ENCODE measurements at regions not wholly inside any gene's neighbourhood (a gene's known extent, or its start where the extent isn't known, plus 50 kb on each side); places are given as distances from the start of the nearest gene placed in this dataset.

DNA sequence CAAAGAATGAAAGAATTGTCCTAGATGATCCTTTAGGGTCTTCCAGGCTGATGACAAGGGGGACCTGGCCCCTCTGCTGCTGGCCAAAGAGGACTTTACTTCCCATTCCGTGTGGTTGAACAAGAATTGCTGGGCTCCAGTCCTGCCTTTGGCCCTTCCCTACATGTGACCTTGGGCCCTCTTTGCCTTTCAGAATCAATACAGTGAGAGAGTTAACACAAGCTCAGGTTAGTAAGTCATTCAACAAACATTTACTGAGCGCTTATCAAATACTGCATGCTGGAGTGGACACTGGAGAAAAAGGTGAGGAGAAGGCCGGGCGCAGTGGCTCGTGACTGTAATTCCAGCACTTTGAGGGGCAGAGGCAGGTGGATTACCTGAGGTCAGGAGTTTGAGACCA lies 113.1 kb downstream of the C9orf50 start:
- TF ChIP-seq, protein P1, sequence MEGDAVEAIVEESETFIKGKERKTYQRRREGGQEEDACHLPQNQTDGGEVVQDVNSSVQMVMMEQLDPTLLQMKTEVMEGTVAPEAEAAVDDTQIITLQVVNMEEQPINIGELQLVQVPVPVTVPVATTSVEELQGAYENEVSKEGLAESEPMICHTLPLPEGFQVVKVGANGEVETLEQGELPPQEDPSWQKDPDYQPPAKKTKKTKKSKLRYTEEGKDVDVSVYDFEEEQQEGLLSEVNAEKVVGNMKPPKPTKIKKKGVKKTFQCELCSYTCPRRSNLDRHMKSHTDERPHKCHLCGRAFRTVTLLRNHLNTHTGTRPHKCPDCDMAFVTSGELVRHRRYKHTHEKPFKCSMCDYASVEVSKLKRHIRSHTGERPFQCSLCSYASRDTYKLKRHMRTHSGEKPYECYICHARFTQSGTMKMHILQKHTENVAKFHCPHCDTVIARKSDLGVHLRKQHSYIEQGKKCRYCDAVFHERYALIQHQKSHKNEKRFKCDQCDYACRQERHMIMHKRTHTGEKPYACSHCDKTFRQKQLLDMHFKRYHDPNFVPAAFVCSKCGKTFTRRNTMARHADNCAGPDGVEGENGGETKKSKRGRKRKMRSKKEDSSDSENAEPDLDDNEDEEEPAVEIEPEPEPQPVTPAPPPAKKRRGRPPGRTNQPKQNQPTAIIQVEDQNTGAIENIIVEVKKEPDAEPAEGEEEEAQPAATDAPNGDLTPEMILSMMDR (IDR thresholded peaks at IDR 0.05) = no peak
- TF ChIP-seq ZFX (IDR thresholded peaks at IDR 0.05; ENCODE audit: borderline replicate concordance) = no peak

Measured in 22Rv1 (cell line).